ENCODE measurements at regions not wholly inside any gene's neighbourhood (a gene's known extent, or its start where the extent isn't known, plus 50 kb on each side); places are given as distances from the start of the nearest gene placed in this dataset.

GRCh38 chr15:89421219-89421618, 75.2 kb downstream of the RHCG start:
- TF ChIP-seq, protein P1, sequence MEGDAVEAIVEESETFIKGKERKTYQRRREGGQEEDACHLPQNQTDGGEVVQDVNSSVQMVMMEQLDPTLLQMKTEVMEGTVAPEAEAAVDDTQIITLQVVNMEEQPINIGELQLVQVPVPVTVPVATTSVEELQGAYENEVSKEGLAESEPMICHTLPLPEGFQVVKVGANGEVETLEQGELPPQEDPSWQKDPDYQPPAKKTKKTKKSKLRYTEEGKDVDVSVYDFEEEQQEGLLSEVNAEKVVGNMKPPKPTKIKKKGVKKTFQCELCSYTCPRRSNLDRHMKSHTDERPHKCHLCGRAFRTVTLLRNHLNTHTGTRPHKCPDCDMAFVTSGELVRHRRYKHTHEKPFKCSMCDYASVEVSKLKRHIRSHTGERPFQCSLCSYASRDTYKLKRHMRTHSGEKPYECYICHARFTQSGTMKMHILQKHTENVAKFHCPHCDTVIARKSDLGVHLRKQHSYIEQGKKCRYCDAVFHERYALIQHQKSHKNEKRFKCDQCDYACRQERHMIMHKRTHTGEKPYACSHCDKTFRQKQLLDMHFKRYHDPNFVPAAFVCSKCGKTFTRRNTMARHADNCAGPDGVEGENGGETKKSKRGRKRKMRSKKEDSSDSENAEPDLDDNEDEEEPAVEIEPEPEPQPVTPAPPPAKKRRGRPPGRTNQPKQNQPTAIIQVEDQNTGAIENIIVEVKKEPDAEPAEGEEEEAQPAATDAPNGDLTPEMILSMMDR (conservative IDR thresholded peaks at IDR 0.05): no peak
- TF ChIP-seq ZFX (IDR thresholded peaks at IDR 0.05): no peak
- H3K27ac ChIP-seq: no peak overlapping the region

DNA sequence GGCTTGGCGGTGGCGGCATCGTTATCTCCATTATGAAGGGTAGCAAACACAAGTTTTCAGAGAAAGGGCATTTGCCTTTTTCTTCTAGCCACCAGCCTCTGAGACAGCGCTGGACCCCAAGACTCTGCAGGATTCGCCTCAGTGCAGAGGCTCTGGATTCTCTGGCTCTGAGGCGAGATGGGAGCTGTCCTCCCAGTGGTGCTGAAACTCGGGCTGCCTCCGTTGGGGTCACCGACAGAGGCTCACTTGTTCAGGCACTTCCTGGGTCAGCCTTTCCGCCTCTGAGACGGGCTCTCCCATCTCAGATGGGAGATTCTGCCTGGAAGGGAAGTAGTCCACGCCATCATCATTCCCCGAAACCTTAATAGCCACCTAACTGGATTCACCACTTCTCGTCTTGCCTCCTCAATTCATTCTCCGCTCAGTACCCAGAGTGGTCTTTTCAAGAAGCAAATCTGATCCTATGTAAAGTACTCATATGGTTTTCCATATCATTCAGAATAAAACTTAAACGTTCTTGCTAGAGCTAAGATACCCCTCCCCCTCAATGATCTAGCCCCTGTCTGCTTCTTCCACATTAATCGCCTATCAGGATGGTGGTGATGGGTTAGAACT, 76.9 kb downstream of the RHCG start:
- no peak for TF ChIP-seq ZFX (IDR thresholded peaks at IDR 0.05)
- TF ChIP-seq, protein P1 (conservative IDR thresholded peaks at IDR 0.05): no peak
- no peak overlapping the region for H3K27ac ChIP-seq

- H3K27ac ChIP-seq: no peak overlapping the region
- TF ChIP-seq ZFX (IDR thresholded peaks at IDR 0.05): no peak
- TF ChIP-seq, protein P1 (conservative IDR thresholded peaks at IDR 0.05): no peak
Observed at GRCh38 chr15:89417206-89417725, 79.1 kb downstream of the RHCG start.

DNA sequence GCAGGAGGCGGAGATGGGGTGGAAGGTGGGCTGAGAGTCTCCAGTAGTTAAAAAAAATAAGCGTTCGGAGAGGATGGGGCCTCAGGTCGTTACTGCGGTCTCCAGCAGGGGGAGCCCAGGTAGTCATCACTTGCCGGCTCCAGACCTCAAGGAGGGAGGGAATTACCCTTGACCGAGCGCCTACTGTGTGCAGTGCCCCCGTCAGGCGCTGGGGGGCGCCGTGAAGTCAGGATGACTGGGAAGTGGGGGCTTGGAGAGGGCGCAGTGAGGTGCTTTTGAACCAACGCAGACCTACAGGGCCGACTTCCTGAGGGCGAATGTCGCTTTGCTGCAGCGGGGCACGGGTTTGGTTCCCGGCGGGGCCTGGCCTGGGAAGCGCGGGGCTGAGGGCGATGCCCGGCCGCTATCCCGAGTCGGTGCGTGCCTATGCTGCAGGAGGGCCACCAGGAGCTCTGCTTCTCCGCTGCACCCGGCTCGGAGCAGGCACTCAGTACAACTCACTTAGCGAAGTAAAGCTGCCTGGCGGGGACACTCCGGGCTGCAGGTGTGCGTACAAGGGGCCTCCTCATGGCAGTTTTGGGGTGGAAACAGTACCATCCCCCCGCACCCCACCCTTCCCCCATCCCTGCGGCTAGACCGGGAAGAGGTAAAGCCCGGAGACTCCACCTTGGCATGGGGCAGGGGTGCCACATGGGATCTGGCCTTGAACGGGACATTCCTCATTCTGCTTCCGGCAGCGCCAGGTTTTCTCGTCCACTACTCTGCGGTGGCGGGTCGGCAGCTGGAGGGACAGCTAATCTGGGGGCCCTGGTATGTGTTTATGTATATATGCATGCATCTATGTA, 79.8 kb downstream of the RHCG start:
- TF ChIP-seq, protein P1 (conservative IDR thresholded peaks at IDR 0.05): peak; percentile 99
- no peak for TF ChIP-seq ZFX (IDR thresholded peaks at IDR 0.05)
- no peak overlapping the region for H3K27ac ChIP-seq

DNA sequence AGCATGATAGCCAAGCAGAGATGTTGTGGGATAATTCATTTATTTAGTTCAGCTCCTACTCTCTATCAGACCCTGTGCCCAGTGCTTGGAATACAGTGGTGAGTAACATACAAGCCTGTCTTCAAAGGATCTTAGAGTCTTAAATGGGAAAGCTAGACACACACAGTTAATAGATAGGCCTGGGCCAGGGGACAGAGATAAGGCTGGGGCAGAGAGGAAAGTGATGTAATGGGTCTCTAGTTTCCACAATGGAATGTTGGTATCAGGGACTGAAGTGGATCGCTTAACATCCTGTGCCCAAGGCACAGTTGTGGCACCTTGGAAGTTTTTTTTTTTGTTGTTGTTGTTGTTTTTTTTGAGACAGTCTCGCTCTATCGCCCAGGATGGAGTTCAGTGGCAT, 79.9 kb upstream of the POLG start:
- TF ChIP-seq, protein P1 (conservative IDR thresholded peaks at IDR 0.05): no peak
- no peak for TF ChIP-seq ZFX (IDR thresholded peaks at IDR 0.05)
- no peak overlapping the region for H3K27ac ChIP-seq

DNA sequence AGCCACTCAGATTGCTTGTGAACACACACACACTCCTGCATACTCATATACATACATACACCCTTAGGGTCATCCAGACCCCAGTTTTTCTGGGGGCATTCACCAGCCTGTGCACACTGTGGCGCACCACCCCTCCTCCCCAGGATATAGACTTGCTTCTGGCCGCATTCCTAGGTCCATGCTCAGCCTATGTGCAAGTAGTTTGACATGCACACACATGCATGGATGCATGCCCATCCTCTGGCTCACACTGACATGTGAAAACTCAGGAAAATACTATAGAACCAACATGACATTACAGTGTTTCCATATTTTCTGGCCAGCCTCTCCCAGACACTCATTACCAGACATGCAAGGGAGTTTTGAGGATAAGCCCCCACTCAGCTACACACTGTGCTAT, 79.3 kb upstream of the POLG start:
- no peak overlapping the region for H3K27ac ChIP-seq
- no peak for TF ChIP-seq ZFX (IDR thresholded peaks at IDR 0.05)
- TF ChIP-seq, protein P1 (conservative IDR thresholded peaks at IDR 0.05): no peak

GRCh38 chr15:89412905-89413411, 78.3 kb upstream of the POLG start:
- TF ChIP-seq, protein P1 (conservative IDR thresholded peaks at IDR 0.05): no peak
- no peak for TF ChIP-seq ZFX (IDR thresholded peaks at IDR 0.05)
- no peak overlapping the region for H3K27ac ChIP-seq

Measured in C4-2B (cell line).